ENCODE measurements at regions not wholly inside any gene's neighbourhood (a gene's known extent, or its start where the extent isn't known, plus 50 kb on each side); places are given as distances from the start of the nearest gene placed in this dataset.
"Not testable (repeated sequence)": the region's sequence is repeated elsewhere in the genome, so short reads cannot be mapped to it uniquely, and the experiment has no call there.

- no peak for DNase-seq
These were observed 209.3 kb upstream of the POGK start for GRCh38 chr1:166629946-166630345.

GRCh38 chr1:166630369-166630768 is 208.9 kb upstream of the POGK start:
- DNase-seq, result no peak

DNA sequence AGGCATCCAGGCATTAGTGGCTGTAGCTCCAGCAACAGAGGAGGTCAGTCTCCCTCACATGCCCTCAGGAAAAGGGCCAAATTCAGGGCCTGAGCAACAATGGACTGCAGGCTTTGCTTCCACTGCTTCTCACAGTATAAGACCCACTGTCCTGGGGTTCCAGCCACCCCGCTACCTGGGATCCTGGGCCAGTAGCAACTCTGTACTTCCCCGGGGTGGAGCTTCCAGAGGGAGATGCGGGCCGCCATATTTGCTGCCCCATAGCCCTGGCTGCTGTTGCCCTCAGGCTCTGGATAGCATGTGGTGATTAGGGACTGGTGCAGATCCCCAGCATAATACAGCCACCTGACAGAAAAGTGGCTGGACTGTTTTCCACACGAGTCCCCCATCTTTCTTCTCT is 201.1 kb upstream of the POGK start:
- no peak for DNase-seq

DNA sequence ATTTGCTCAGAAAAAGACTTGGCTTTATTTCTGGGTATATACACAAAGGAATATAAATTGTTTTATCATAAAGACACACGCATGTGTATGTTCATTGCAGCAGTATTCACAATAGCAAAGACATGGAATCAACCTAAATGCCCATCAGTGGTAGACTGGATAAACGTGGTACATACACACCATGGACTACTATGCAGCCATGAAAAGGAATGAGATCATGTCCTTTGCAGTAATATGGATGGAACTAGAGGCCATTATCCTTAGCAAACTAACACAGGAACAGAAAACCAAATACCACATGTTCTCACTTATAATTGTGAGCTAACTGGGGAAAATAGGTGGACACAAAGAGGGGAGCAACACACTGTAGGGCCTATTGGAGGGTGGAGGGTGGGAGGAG is 182.0 kb upstream of the POGK start:
- not testable (repeated sequence) for DNase-seq

GRCh38 chr1:166666790-166667189 is 172.5 kb upstream of the POGK start:
- not testable (repeated sequence) for DNase-seq

DNA sequence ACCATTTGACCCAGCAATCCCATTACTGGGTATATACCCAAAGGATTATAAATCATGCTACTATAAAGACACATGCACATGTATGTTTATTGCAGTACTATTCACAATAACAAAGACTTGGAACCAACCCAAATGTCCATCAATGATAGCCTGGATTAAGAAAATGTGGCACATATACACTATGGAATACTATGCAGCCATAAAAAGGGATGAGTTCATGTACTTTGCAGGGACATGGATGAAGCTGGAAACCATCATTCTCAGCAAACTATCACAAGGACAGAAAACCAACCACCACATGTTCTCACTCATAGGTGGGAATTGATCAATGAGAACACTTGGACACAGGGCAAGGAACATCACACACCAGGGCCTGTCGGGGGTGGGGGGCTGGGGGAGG is 171.7 kb upstream of the POGK start:
- not testable (repeated sequence) for DNase-seq

DNA sequence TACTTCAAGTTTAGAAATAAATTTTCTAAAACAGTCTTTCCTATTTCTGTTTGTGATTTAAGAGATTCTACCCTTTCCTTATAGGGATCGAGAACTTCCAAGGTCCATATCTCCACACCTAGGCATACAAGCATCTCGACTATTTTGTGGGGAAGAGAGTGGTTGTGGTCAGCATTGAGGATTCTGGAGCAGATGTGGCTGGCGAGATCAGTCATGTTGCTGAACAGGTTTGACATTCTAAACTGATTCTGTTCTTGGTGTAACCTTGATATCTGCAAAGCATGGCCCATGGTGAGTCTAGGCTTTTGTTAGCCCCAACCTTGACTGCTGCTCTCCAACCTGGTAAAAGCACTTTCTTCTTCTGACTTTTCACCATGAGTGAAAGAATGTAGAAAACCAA is 167.6 kb upstream of the POGK start:
- DNase-seq, result no peak

GRCh38 chr1:166673722-166674121 is 165.6 kb upstream of the POGK start:
- DNase-seq, result no peak

DNA sequence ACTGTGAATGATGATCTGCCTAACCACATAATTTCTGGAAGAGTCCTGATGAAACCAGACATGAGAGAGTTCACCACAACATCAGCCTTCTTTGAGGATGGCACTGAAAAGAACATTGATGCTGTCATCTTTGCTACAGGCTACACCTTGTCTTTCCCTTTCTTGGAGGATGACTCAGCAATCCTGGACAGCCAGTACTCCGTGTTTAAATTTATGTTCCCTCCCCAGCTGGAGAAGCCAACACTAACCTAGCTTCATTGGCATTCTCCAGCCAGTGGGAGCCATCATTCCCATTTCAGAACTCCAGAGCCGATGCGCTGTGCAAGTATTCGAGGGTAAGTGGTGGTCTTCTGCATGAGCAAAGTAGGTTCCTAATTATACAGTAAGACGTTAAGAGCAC is 164.1 kb upstream of the POGK start:
- DNase-seq, result no peak

DNA sequence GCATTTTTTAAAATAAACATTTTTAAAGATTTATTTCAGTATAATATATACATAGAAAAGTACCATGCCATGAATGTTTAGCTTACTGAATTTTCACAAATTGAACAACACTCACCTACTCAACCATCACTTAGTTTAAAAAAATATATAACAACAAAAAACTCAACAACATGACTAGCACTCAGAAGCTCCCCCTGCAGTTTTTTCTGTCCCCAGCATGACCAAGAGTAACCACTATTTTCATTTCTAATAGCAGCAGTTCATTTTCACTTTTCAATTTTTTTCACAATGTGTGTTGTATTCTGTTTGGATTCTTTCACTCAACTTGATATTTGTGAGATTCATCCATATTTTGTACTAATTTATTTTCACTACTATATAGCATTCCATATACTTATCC is 162.3 kb upstream of the POGK start:
- DNase-seq, result no peak

DNA sequence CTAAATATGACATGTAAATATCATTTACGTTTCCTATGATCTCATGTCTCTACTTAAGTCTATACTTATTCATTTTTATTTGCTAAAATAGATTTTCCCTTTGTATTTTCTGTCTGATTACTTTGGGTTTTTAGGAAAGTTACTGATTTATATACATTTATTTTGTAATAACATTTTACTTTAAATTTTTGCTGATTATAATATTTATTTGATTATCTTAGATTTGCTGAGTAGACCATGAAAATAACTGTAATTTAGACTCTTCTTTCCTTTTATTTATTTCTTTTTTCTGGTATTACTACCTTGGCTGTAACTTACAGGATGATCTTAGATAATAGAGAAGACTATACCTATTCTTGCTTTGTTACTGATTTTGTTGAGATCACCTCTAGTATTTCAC is 159.9 kb upstream of the POGK start:
- no peak for DNase-seq

GRCh38 chr1:166682588-166682987 is 156.7 kb upstream of the POGK start:
- no peak for DNase-seq

DNA sequence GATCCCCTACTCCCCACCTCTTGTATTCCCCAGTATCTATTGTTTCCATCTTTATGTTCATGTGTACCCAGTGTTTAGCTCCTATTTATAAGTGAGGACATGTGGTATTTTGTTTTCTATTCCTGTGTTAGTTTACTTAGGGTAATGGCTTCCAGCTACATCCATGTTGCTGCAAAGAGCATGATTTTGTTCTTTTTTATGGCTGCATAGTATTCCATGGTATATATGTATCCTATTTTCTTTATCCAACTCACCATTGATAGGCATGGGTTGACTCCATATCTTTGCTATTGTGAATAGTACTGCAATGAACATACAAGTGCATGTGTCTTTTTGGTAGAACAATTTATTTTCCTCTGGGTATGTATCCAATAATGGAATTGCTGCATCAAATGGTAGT is 154.6 kb upstream of the POGK start:
- DNase-seq, result not testable (repeated sequence)

DNA sequence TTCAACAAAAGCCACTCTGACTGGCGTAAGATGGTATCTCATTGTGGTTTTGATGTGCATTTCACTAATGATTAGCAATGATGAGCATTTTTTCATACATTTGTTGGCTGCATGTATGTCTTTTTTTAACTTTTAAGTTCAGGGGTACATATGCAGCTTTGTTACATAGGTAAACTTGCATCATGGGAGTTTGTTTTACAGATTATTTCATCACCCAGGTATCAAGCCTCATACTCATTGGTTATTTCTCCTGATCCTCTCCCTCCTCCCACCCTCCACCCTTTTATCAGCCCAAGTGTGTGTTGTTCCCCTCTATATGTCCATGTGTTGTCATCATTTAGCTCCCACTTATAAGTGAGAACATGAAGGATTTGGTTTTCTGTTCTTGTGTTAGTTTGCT is 154.1 kb upstream of the POGK start:
- DNase-seq, result no peak

GRCh38 chr1:166685891-166686290 is 153.4 kb upstream of the POGK start:
- not testable (repeated sequence) for DNase-seq

DNA sequence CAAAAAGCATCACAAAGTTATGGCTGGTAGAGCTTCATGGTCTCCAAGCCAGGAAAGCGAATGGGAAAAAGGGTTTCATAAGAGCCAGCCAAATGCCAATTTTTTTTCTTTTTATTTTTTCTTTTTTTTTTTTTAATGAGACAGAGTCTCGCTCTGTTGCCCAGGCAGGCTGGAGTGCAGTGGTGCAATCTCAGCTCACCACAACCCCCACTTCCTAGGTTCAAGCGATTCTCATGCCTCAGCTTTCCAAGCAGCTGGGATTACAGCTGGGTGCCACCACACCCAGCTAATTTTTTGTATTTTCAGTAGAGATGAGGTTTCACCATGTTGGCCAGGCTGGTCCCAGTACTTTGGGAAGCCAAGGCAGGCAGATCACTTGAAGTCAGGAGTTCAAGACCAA is 148.7 kb upstream of the POGK start:
- DNase-seq, result not testable (repeated sequence)

- DNase-seq, result no peak
These were observed 147.8 kb upstream of the POGK start for GRCh38 chr1:166691476-166691875.

- DNase-seq, result no peak
These were observed 146.9 kb upstream of the POGK start for GRCh38 chr1:166692346-166692745.

DNA sequence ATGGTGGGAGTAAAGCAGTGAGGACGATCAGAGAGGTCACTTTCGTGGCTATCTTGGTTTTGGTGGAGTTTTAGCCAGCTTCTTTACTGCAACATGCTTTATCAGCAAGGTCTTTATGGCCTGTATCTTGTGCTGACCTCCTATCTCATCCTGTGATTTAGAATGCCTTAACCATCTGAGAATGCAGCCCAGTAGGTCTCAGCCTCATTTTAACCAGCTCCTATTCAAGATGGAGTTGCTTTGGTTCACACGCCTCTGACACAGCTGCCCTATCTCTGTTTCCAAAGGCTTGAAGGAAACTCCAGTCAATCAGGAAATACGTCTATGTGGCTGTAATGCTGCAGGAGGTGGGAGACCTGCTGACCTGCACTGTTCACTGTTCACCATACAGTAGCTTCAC is 146.1 kb upstream of the POGK start:
- DNase-seq, result no peak

DNA sequence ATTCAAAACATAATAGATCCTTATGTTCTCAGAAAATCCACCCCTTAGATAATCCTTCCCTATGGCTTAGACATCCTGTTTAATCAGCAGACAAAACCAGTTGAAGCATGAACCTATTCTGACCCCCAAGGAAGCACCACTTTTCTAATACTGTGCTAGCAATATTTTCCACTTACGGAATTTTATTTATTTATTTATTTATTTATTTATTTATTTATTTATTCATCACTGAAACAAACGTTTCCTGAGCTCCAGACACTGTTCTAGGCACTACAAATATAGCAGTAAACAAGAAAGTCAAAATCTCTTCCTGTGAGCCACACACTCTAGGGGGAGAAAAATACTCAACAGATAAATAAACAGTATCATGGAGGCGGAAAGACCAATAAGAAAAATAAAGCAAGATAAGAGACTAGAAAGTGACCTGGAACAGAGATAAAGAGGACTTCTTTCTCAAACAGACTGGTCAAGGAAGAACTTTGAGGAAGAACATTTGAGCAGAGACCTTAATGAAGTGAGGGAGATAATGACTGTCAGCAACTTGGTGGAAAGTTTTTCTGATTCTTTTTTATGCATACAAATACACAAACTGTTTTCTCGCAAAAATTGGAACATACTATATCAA is 145.5 kb upstream of the POGK start:
- DNase-seq, result no peak

GRCh38 chr1:166695115-166695514 is 144.2 kb upstream of the POGK start:
- no peak for DNase-seq

DNA sequence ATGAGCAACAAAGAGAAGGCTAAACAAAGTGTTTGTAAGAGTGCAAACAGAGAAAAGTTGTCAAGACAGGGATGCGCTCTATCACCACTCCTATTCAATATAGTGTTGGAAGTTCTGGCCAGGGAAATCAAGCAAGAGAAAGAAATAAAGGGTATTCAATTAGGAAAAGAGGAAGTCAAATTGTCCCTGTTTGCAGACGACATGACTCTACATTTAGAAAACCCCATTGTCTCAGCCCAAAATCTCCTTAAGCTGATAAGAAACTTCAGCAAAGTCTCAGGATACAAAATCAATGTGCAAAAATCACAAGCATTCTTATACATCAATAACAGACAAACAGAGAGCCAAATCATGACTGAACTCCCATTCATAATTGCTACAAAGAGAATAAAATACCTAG is 143.4 kb upstream of the POGK start:
- DNase-seq, result not testable (repeated sequence)

DNA sequence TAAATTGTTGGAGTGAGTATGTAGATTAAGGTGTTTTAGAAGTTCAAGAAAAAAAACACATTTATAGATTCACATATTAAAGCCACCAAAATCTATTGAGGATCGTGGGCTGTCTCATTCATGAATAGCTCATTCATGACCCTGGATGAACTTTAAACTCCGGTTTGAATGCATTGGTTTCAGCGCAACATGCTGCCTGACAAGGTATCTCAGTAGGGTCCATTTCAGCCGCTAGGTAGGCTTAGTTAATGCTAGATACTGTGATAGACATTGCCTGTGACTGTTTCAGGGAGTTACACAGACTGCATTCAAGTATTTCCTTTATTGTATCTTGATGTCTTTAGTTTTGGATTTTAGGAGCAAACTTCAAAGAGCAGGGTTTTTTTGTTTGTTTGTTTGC is 140.5 kb upstream of the POGK start:
- DNase-seq, result no peak

DNA sequence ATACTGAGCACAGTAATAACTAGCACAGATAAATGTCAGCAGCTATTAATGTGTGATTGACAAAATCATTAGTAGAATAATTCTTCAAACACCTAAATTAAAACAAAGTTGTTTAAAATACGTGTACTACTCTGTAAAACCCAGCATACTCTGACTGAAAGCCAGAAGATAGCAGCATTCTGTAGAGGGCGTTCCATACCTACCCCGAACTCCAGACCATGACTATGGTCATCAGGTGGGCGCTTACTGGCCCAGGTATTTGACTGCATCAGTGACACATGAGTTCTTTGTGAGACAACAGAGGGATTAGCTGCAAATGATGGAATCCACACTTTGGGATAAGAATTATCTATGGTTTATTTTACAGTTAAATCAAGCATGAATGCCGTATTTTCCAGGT is 139.7 kb upstream of the POGK start:
- DNase-seq, result no peak

DNA sequence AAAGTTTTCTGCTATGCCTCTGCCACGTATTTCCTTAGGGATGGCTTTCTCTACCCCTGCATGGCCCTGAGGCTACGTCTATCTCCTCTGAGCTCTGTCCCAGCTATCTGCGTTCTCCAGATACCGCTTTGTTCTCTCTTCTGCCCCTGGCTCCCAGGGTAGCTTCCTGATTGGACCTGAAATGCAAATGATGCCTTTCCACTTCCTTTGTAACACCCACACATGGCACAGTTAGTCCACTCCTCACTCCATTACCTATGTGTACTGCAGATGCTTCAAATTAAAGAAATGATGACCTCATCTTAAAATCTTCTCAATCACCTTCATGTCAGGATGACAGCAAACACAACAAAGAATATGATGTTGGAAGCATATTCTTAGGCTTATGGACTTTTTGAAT is 138.6 kb upstream of the POGK start:
- DNase-seq, result no peak

DNA sequence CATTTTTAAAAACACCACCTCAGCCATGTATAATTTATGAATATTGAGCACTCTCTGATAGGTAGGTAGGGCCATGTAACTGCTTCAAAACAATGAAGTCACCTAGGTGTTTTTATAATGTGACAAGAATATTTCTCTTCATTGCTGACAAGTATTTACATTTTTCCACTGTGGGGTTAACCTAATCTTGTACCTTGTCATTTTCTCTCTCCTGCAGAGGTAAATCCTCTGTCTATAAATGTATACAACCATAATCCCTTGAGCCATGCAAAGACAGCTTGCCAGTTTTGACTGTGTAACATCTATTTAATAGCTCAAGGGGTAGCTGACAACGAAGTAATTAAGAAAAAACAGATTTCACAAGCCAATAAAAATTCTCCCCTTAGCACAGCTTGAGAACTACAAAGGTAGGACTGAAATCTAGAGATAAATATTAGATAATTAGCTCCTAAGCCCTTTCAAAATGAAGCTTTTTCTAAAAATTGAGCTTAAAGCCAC is 137.6 kb upstream of the POGK start:
- DNase-seq, result no peak

Data from DMS79 treated with DMSO at 0.1 percent for 48 hours (cell line).